ENCODE measurements at regions not wholly inside any gene's neighbourhood (a gene's known extent, or its start where the extent isn't known, plus 50 kb on each side); places are given as distances from the start of the nearest gene placed in this dataset.

GRCh38 chr1:190747704-190748103 is 270.0 kb upstream of the BRINP3 start:
- Mint-ChIP-seq H3K9me3 (no peaks in the 10 kb centered on the region), H3K4me1 (no peaks in the 10 kb centered on the region), H3K27me3 (ENCODE audit: low read depth) (no peaks in the 10 kb centered on the region; the same call in 1 of the 2 replicates), H3K4me3 (no peak overlapping the region), H3K27ac (no peak overlapping the region), H3K36me3 (ENCODE audit: insufficient read depth in 1 of 3, low read depth in 3 of 3) (no peaks in the 10 kb centered on the region)
- Histone ChIP-seq H3K56ac (ENCODE audit: insufficient read length, low read depth, low read length) (no peak overlapping the region), H2BK120ac (ENCODE audit: low read depth, low read length, poor library complexity, severe bottlenecking) (no peak overlapping the region), H4K5ac (ENCODE audit: insufficient read length, low read depth, low read length) (no peak overlapping the region), H3K4me1 (ENCODE audit: insufficient read depth, low read length) (no peaks in the 10 kb centered on the region), H2BK15ac (ENCODE audit: low read depth, low read length) (no peak overlapping the region), H4K91ac (ENCODE audit: insufficient read length, low read depth, low read length) (no peak overlapping the region), H3K18ac (ENCODE audit: insufficient read length, low read depth, low read length) (no peak overlapping the region), H3K27ac (ENCODE audit: insufficient read length, low read depth, low read length) (no peak overlapping the region), H4K8ac (replicated peaks; ENCODE audit: insufficient read length, low read depth, low read length) (no peak overlapping the region), H3K9ac (ENCODE audit: extremely low read depth, insufficient read length, low read length) (no peak overlapping the region), H3K79me1 (ENCODE audit: insufficient read depth, low read depth, low read length, poor library complexity, severe bottlenecking) (no peaks in the 10 kb centered on the region), H2AK5ac (ENCODE audit: insufficient read length, low read length) (no peak overlapping the region), H3K79me2 (ENCODE audit: insufficient read depth, low read length) (no peaks in the 10 kb centered on the region), H2BK20ac (ENCODE audit: low read depth, low read length, poor library complexity, severe bottlenecking) (no peak overlapping the region), H3K23me2 (ENCODE audit: insufficient read length, low read depth, low read length, poor library complexity, severe bottlenecking) (no peaks in the 10 kb centered on the region), H3K4ac (ENCODE audit: low read depth, low read length) (no peak overlapping the region), H3K14ac (ENCODE audit: insufficient read depth, low read length) (no peak overlapping the region), H3K27me3 (ENCODE audit: insufficient read depth, low read length) (no peaks in the 10 kb centered on the region), H2BK5ac (ENCODE audit: insufficient read length, low read length) (no peak overlapping the region), H2AFZ (ENCODE audit: low read length) (no peak overlapping the region), H3K23ac (ENCODE audit: insufficient read length, low read depth, low read length) (no peak overlapping the region), H3K9me3 (ENCODE audit: control insufficient read depth, low read depth, low read length) (no peaks in the 10 kb centered on the region), H4K20me1 (ENCODE audit: control insufficient read depth, insufficient read depth, insufficient read length) (no peaks in the 10 kb centered on the region), H3T11ph (ENCODE audit: low read length) (no peak overlapping the region), H2BK12ac (ENCODE audit: insufficient read length, low read depth, low read length) (no peak overlapping the region), H3K4me2 (ENCODE audit: insufficient read depth, insufficient read length, low read length) (no peak overlapping the region)
- no peak for DNase-seq
- no peak for TF ChIP-seq CTCF (conservative IDR thresholded peaks at IDR 0.05)
